HG02973 (cell line): ENCODE measurements at regions not wholly inside any gene's neighbourhood (a gene's known extent, or its start where the extent isn't known, plus 50 kb on each side); places are given as distances from the start of the nearest gene placed in this dataset.

ENCODE experiments used
- ATAC-seq: cut with Tn5 transposase; IDR thresholded peaks from one replicate; pipeline ENCODE4 v1.9.1; 2021; ENCODE audit warnings: moderate library complexity; ENCODE audit not compliant: unreplicated experiment

DNA sequence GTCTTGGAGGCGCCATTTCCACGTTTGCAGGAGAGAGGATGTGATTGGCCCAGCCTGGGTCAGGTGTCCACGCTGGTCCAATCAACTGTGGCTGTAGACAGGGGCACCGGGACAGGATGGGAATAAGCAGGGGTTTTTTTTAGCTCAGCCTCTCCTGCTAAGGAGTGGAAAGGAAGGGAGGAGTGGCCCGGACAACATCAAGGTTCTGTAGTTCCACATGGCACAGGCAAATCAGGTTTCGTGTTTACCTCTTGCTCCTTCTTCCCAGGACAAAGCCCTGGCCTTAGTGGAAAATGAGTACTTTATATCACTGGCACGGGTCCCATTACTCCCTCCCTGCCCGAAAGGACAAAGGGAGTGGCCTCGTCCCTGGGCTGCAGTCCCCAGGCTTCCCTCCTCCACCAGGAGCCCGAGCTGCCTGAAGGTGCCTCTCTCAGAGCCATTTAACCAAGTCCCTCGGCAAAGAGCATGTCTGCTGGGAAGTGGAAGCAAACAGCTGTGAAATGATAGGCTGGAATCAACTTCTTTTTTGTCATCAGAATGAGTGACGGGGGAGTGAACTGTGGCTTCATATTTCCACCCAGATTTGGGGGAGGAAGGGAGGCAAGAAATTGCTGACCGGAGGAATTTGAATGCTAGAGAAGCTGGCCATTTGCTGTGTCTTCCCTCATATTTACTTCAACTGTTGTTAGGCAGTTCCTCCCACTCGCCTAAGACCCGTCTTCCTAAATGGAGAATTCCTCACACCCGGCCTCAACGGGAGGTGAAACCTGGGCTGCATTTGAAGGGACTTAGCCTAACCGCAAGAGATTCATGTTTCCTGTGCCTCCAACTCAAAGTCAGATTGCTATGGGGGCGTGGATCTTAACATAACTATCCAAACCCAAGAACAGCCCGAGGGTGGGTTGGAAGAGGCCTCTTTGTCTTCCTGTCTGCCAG, 84.9 kb upstream of the SLC44A3 start:
- ATAC-seq, result no peak

DNA sequence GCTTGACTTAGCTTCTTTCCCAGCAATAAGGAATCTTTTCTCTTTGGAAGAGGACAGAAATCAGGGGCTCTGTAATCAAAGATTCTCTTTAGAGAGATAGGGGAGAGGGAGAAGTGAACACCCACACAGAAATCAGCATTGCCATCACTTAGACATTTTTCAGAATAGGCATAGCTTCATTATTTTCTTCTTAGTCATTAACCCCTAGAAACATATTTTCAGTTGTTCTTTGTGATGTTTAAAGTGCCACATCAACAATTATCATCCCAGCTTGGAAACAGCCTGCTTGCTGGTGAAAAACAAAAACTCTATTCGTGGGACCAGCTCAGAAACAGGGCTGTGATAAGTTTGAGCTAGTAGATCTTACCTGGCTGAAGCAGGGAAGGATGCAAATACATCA, 88.3 kb upstream of the SLC44A3 start:
- ATAC-seq, result no peak

DNA sequence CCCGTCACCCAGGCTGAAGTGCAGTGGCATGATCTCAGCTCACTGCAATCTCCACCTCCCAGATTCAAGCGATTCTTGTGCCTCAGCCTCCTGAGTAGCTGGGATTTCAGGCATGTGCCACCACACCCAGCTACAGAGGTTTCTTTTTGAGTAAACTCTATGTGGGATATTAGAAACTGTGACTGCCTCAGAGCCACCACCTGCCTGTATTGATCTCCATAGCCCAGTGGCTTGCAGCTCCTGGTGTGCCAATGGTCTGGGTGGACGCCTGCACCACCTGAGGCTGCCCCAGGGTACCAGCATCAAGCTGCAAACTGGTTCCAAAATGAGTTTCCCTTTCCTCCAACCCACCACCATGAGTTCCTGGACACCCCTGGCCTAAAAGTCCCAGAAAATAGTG, 89.7 kb upstream of the SLC44A3 start:
- no peak for ATAC-seq

DNA sequence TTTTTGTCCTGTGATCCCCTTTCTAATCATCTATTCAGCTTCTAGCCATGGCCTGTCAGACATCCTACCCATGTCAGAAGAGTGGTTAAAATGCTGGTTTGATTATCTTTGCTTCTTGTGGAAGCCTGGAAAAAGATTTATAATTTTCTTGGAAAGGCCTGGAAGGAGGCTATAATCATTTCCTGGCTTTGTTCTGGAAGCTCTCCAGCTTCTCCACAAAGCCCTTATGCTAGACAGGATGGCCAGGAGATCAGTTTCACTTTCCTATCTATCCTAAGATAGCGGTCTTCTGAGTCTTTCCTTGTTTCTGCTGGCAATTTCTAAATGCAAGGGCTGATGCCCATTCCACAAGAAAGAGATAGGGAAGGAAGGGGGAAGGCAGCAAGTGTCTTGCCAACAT, 90.9 kb upstream of the SLC44A3 start:
- ATAC-seq, result no peak

DNA sequence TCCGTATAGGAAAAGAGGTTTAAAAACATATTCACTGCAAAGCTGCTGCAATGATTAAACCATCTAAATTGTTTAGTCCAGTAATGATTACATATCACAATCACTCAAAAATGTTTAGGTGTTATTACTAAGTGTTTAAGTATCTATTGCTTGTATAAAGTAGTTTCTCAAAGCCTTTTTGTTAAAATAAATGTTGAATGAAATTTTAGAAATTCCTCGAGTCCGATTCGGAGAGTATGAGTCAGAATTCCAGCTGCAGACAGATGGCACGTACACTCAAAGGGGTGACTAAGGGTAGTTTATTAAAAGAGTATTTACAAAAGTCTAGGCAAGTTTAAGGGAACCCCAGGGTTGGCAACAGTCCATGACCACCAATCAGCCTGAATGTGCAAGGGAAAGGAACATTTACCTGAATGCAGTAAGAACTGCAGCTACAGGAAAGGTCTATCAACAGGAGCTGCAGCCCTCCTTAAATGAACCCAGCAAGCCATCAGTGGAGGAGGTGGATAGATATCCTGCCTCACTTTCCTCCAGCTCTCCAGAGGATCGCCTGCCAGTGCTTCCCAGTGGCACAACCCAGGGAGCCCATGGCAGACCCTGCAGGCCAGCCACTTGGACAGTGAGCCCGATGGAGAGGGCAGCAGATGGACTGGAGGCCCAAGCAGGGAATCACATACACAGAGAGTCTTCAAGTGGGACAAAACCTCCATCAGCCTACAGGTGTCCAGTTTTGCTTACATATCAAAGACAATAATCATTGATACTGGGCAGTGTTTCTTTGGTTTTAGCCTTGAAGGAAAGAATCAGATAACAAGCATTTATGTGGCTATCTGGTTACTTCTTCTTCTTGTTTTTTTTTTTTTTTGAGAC, 92.1 kb upstream of the SLC44A3 start:
- ATAC-seq, result no peak

DNA sequence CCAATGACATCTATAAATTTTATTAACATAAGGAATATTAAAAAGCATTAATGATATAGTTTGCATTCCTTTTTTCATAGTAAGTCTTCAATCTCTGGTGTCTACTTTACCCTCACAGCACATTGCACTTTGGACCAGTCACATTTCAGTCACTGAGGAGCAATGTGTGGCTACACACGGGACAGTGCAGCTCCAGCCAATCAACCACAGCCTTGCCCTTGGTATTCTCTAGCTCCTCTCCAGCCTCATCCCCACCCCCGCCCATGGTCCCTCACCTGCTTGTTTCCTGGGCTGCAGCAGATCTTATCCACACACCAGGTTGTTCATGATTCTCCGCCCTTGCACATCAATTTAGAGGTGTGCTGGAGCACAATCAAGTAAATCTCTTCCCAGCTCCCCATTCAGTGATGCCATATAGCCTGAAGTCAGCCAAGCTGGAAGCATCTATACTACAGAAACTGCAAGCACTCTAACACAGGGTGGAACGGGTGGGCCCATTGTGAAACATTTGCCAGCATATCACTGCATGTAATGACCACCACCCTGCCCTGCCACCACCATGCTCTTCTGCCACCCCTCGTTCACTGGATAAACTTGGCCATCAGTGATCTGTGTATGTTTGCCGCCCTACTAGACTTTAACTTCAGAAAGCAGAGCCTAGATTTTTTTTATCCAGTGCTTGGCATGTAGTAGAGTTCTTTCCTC, 93.0 kb upstream of the SLC44A3 start:
- ATAC-seq, result no peak

DNA sequence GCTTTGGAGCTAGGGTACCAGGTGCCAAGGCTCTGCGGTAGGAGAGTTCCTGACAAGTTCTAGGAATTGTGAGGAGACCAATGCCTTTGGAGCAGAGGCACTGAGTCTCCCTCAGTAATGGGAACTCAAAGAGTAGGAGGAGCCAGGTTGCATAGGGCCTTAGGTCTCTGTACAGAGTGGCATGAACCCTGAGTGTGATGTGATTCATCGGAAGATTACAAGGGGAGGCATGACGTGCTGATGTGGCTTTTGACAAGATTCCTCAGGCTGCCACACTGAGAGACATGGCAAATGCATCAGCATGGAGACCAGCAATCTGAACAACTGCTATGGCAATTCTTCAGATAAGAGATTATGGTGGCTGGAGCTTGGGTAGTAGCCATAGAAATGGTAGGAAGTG, 94.6 kb upstream of the SLC44A3 start:
- ATAC-seq, result no peak

DNA sequence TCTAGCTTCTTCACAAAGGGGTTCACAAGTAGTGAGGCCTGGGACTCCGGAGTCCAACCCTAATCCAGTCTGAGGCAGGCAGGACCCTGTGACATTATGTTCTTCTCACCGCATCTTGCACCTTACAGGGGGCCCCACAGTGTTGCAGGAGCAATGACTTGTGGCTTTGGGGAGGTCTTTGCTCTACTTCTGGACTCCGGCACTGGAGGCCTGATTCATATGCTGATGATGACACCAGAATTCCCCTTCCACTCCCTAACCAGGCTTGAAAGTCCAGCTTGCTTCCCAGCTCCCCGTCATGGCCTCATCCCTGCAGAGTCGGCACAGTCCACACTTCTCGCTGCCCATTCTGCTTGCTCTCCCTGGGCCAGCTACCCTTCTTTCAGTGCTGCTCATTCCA, 96.3 kb upstream of the SLC44A3 start:
- ATAC-seq, result no peak

DNA sequence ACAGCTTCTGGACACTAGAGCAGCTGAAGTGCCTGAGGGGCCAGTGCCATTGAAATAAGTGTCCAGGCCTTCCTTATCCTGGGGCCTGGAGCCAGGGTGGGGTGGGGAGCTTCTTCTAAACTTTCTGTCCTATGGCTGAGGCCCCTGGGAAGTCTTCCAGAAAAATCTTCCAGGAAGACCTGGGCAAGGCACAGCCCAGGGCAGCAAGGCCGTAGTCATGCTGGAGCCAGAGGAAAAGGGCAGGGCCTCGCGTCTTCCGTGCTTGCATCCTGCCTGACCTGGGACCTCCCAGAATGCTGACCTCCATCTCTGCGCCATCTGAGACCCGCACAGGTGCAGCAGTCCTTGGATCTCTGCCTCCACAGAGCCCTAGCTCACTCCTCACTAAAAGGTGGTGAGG, 96.7 kb upstream of the SLC44A3 start:
- ATAC-seq, result no peak

DNA sequence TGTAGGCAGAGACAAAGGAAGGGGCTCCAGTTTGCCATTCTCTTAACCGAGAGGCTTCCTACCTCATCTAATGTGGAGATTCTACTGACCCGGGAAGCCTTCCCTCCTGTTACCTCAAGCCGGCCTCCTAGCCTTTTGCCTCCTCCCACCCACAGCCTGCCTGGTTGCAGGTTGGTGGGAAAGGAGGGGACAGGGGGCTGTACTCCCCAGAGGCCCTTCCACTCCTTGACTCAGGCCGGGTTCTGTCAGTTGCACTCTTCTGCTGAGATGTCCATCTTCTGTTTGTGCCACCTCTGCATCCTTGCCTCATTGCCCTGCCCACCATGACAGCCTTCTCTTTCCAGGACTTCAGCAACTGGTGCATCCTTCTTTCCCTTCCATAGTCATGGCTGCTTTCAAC, 98.0 kb upstream of the SLC44A3 start:
- ATAC-seq, result no peak

DNA sequence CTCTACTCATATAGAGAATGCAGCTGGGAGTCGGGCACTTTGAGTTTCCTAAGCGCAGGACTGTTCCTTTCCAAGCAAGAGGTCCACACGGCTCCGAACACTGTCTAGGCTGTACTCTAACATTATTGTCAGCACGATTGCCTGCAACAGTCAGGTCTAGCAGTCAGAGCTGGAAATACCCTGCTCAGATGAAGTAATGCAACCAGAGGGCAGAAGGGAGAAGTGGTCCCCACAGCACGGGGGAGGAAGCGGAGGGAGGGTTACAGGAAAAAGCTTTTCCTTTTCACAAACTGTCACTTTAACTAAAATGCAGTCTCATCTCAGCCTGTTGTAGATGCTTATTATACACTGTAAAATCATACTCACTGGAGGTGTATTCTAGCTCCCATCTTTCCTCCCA, 98.9 kb upstream of the SLC44A3 start:
- peak; percentile 49 for ATAC-seq

DNA sequence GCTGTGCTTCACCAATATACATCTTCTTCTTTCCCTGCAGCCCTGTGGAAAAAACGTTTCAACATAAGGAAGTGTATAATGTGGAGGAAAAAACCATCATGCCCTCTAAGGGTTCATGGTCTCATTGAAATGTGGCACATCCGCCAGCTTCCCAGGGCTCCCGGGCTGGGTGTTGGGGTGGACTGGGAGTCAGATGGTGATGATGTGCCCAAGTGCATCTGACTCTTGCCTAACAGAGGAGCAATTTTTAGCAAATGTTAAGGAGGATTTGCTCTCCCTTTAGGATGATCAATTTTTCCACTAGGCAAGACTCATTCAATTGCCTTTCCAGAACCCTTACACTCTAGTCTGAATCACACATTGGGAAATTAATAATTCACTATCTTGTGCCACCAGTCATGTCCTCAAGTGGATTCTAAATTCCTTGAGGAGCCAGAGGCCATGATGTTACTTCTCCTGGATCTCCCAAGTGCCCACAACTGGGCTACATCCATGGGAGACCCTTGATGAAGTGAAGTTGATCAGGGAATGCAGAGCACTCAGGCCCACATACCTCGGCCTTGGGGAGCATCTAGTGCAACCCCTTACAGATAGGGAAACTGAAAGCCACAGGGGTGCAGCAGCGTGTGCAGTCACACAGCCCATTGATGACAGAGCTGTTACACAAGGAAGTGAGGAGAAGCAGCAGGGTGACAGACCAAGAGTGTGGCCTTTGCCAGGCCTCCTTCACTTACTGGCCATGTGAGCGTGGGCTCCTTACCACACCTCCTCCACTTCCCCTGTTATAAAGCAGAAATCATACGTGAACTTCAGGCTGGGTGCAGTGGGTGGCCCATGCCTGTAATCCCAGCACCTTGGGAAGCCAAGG, 100.0 kb upstream of the SLC44A3 start:
- peak; percentile 99 for ATAC-seq

DNA sequence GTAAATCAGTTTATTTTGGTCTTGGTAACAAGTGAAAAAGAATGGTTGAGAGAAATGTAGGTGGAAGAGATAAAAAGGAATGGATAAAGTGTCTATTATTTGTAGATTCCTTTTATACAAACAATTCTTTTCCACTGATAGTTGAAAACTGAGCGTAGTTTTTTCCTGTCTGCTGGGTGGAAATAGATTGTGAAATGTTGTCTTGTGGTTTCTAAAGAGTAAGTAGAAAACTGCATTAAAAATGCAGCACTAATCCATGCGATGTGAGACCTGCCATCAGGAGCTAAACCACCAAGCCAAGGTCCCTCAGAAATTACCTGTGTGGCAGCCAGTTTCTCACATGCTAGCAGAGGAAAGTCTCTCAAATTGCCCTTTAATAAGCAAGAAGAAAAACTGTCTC, 103.2 kb upstream of the SLC44A3 start:
- ATAC-seq, result no peak

DNA sequence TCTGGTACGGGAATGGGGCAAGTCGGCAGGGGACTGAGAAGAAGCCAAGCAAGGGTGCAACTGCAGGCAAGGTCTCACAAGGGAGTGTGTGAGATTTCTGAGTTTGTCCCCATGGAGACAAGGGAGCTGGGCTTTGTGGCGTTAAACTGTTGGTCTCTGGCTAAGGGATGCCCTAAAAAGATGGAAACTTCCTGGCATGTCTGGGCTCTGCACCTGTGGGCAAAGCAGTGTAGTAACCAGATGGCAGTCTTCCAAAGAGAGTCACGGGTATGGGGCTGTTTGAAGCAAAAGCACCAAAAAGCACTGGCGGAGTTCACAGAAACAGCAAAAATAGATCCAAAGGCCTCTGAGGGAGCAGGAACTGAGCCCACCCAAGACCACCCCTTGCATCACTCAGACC, 104.8 kb upstream of the SLC44A3 start:
- no peak for ATAC-seq

DNA sequence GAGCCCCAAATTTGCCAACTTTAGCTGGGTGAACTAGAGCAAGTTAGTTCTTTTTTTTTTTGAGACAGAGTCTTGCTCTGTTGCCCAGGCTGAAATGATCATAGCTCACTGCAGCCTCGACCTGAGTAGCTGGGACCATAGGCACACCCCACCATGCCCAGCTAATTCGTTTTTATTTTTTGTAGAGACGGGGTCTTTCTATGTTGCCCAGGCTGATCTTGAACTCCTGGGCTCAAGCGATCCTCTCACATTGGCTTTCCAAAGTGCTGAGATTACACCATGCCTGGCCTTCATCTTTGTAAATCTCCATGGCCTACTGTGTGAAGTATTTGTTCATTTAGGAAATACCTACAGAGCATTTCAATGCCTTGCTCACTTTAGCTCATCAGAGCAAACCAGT, 105.6 kb upstream of the SLC44A3 start:
- ATAC-seq, result no peak

DNA sequence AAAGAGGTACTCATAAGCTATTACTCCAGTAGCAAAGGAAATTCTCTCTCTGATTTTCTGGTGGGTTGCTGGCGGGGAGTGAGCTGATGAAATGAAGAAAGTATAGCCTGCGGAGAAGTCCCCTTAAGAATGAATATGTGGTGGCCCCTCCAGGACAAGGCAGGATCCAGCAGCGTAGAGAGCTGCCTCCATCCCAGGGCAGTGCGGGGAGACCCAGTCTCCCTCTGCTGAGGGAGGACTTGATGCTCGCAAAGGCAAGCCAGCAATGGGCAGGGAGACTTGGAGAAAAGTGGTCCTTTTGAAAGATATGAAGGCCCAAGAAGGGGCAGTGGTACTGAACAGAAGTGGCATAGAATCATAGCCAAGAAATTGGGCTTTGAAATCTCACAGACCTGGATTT, 106.0 kb upstream of the SLC44A3 start:
- ATAC-seq, result no peak

DNA sequence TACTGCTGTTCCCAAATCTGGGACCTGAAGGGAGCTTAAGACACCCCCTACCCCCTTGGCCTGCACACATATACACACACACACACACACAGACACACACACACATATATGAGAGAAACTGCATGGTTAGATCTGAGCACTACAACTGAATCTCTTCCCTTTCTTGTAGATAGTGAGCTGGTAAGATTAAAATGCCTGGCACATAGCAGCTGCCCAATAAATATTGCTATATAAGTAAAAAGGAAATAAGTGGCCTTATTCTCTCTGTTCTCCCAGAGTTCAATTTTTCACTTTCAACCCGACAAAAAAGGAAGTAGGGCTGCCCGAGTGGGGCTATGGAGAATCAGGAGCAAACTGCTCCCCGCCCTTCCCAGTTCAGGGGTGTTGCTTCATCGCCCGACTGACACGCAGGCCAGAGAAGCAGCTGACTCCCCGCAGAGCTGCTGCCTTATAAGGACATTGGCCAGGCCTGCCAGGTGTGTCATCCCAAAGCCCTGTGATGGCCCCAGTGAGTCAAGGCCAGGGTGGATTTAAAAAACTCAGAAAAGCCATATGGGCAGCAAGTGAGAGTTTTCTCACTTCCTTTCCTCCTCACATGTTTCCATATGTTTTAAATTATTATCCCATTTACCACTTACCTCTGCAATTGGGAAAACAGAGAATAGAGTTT, 106.5 kb upstream of the SLC44A3 start:
- peak; percentile 75 for ATAC-seq

DNA sequence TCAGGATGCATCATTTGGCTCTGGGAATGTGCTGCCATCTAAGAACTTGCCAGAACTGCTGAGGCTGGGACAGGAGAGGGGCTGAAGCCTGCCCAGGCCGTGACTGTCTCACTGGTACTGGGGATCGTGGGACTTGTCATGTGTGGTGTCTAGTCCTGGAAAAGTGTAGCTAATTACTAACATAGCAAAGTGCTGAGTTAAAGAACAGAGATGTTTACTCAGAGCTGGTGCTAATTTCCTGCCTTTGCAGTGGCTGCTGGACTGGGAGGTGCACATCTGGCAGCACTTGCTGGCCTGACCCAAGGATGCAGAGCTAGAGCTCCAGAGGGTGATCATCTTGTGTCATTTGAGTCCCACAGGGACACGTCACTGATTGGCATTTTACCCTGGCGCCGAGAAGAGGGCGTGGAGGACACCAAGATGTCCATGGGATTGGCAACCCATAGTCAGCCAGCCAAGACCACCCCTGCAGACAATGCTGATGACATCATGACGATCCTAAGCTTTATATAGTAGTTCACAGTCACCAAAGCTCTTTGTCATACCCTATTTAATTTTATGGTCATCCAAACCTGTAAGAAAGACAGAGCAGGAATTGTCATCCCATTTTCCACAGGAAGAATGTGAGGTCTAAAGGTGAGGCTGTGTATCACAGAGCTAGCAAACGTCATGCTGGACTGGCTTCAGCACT, 110.1 kb upstream of the SLC44A3 start:
- ATAC-seq, result no peak

DNA sequence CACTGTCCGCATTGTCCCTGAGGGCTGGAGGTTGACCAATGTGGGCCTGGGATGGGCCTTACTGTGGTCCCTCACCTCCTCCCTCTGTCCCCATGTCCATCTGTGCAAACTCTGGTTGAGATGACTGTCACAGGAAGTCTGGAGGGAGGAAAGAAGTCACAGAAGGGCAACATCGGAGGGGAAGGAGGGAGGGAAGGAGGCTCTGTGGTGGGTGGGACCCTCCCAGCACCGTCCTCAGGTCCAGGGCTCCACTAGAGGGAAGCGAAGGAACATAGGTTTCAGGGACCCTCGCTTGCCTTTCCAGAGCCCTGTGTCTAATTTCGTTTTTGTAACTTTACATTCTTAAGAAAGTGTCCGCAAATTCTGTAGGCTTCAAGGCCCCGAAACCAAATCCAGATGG, 111.3 kb upstream of the SLC44A3 start:
- ATAC-seq, result no peak
